ENCODE measurements at regions not wholly inside any gene's neighbourhood (a gene's known extent, or its start where the extent isn't known, plus 50 kb on each side); places are given as distances from the start of the nearest gene placed in this dataset.

DNA sequence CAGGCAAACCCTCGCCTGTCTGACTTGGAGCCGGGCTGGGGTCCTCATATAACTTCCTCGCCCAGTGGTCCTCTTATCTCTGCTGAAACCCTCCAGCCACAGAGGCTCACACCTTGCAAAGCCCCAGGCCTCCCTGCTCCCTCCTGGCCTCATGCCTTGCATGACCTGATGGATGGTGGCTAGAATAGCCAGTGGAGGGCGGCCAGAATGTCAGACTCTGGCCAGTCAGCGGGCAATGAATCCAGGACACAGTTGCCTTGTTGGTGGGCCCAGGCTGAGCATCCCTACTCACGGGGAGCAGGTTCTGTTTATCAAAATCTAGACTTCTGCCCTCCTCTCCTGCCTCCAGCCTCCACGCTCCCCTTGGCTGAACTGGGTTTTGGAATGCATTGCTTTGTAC lies 69.1 kb upstream of the WNT11 start:
- no peak overlapping the region for H2AFZ ChIP-seq (ENCODE audit: low read length)
- H3K27ac ChIP-seq (ENCODE audit: low read depth, low read length, poor library complexity, severe bottlenecking), result no peak overlapping the region
- intact Hi-C loops (cut with micrococcal nuclease; ENCODE audit: unreplicated experiment), result no loop called here
- no peak for TF ChIP-seq CTCF (conservative IDR thresholded peaks at IDR 0.05; ENCODE audit: low read length)
- TF ChIP-seq EZH2phosphoT487 (IDR thresholded peaks at IDR 0.05; ENCODE audit: borderline replicate concordance, low read depth, low read length), result no peak
- no TSS peak for BruUV-seq (replicated peaks)
- no peaks in the 10 kb centered on the region for H3K9me3 ChIP-seq (ENCODE audit: low read length)
- H3K36me3 ChIP-seq (ENCODE audit: insufficient read depth, low read length), result no peaks in the 10 kb centered on the region
- H3K4me2 ChIP-seq (ENCODE audit: low read length), result no peak overlapping the region
- H3K79me2 ChIP-seq (ENCODE audit: insufficient read depth, low read depth, low read length), result no peaks in the 10 kb centered on the region
- peaks cover 10% of the 10 kb centered on the region for H3K4me1 ChIP-seq (ENCODE audit: insufficient read depth, low read length, poor library complexity, severe bottlenecking)
- DNase-seq (ENCODE audit: low spot score), result no peak
- H3K4me3 ChIP-seq (ENCODE audit: low read depth, low read length, poor library complexity, severe bottlenecking), result no peak overlapping the region
- CTCF ChIA-PET (ENCODE audit: unreplicated experiment), result no interaction called here
- H3K9me2 ChIP-seq (ENCODE audit: insufficient read depth, low read length), result no peaks in the 10 kb centered on the region
- POLR2A ChIA-PET, result no interaction called here
- no peaks in the 10 kb centered on the region for H4K20me1 ChIP-seq (ENCODE audit: insufficient read depth, low read length)

DNA sequence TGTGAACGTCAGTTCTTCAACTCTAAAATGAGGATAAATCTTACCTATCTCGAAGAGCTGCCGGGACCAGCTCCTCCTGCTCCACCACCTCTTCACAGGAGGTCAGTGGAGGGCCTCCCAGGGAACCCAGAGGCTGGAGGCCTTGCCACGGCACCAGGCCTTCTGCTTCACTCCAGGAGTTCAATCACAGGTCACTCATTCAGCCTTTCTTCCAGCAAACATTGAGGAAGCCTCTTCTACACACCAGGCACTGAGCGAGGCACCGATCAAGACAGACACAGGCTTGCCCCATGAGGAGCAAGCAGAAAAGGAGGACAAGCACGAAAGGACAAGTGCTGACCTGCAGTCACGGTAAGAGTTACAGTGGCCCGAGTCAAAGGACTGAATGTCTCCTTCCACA lies 64.8 kb upstream of the WNT11 start:
- Histone ChIP-seq H3K79me2 (ENCODE audit: insufficient read depth, low read depth, low read length) (no peaks in the 10 kb centered on the region), H3K4me3 (ENCODE audit: low read depth, low read length, poor library complexity, severe bottlenecking) (no peak overlapping the region), H3K4me2 (ENCODE audit: low read length) (no peak overlapping the region), H3K27ac (ENCODE audit: low read depth, low read length, poor library complexity, severe bottlenecking) (no peak overlapping the region), H3K9me3 (ENCODE audit: low read length) (no peaks in the 10 kb centered on the region), H2AFZ (ENCODE audit: low read length) (no peak overlapping the region), H3K36me3 (ENCODE audit: insufficient read depth, low read length) (no peaks in the 10 kb centered on the region), H4K20me1 (ENCODE audit: insufficient read depth, low read length) (no peaks in the 10 kb centered on the region), H3K4me1 (ENCODE audit: insufficient read depth, low read length, poor library complexity, severe bottlenecking) (no peaks in the 10 kb centered on the region), H3K9me2 (ENCODE audit: insufficient read depth, low read length) (no peaks in the 10 kb centered on the region)
- no TSS peak for BruUV-seq (replicated peaks)
- no peak for DNase-seq (ENCODE audit: low spot score)
- no peak for TF ChIP-seq EZH2phosphoT487 (IDR thresholded peaks at IDR 0.05; ENCODE audit: borderline replicate concordance, low read depth, low read length)
- no peak for TF ChIP-seq CTCF (conservative IDR thresholded peaks at IDR 0.05; ENCODE audit: low read length)
- intact Hi-C loops (cut with micrococcal nuclease; ENCODE audit: unreplicated experiment), result no loop called here
- POLR2A ChIA-PET, result no interaction called here
- CTCF ChIA-PET (ENCODE audit: unreplicated experiment), result no interaction called here

DNA sequence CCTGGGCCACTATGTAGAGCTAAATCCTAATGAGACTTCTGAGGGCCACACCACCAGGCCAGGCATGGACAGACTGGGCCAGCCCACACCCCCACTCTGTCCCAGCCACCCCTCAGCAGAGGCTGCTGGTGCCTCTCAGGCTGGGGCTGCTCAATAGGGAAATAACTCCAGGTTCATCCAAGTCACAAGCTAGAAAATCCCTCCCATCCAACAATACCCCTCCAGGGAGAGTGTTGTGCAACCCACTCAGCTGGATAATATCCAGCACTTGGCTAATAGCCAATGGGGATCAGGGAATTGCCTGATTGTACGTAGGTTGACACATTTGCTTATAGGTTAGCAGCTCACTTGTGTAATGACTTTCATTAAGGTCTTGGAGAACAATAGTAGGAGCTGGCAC lies 64.1 kb upstream of the WNT11 start:
- intact Hi-C loops (cut with micrococcal nuclease; ENCODE audit: unreplicated experiment), result no loop called here
- BruUV-seq (replicated peaks), result no TSS peak
- H3K36me3 ChIP-seq (ENCODE audit: insufficient read depth, low read length), result no peaks in the 10 kb centered on the region
- H3K4me2 ChIP-seq (ENCODE audit: low read length), result no peak overlapping the region
- H3K4me3 ChIP-seq (ENCODE audit: low read depth, low read length, poor library complexity, severe bottlenecking), result no peak overlapping the region
- no peaks in the 10 kb centered on the region for H3K9me3 ChIP-seq (ENCODE audit: low read length)
- no peak overlapping the region for H2AFZ ChIP-seq (ENCODE audit: low read length)
- no peak for DNase-seq (ENCODE audit: low spot score)
- TF ChIP-seq EZH2phosphoT487 (IDR thresholded peaks at IDR 0.05; ENCODE audit: borderline replicate concordance, low read depth, low read length) (no peak), CTCF (conservative IDR thresholded peaks at IDR 0.05; ENCODE audit: low read length) (no peak)
- ChIA-PET POLR2A (no interaction called here), CTCF (ENCODE audit: unreplicated experiment) (interaction anchor here (0.5 kb wide), 1 partner anchor 481 kb away, joined by 3 read pairs; no protein-coding TSS in a partner anchor)
- no peak overlapping the region for H3K27ac ChIP-seq (ENCODE audit: low read depth, low read length, poor library complexity, severe bottlenecking)
- no peaks in the 10 kb centered on the region for H3K79me2 ChIP-seq (ENCODE audit: insufficient read depth, low read depth, low read length)
- H3K4me1 ChIP-seq (ENCODE audit: insufficient read depth, low read length, poor library complexity, severe bottlenecking), result no peaks in the 10 kb centered on the region
- no peaks in the 10 kb centered on the region for H4K20me1 ChIP-seq (ENCODE audit: insufficient read depth, low read length)
- no peaks in the 10 kb centered on the region for H3K9me2 ChIP-seq (ENCODE audit: insufficient read depth, low read length)
